ENCODE measurements at regions not wholly inside any gene's neighbourhood (a gene's known extent, or its start where the extent isn't known, plus 50 kb on each side); places are given as distances from the start of the nearest gene placed in this dataset.
"Not testable (repeated sequence)": the region's sequence is repeated elsewhere in the genome, so short reads cannot be mapped to it uniquely, and the experiment has no call there.

DNA sequence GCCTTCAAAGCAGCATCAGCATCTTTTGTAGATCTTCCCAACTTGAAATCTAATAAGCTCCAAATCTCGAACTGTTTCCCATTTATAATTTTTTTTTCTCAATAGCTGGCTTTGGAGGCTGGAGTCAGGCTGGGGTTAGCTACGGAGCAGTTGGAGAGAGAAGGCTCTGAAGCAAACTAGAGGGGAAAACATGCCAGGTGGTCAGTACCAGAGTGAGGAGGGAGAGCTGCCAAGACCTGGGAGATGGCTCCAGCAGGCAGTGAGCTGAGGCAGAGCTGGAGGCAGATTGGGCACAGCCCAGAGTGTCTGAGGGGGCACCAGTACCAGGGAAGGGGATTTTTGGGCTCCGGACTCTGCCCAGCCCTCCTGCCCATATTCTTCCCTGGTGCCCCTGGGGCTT, 311.2 kb downstream of the RPLP1 start:
- ATAC-seq (ENCODE audit: insufficient number of reproducible peaks, low FRiP score, low read depth) (no peak), DNase-seq (ENCODE audit: low spot score) (no peak)
- H3K36me3 ChIP-seq: no peaks in the 10 kb centered on the region
- H3K4me3 ChIP-seq: no peak overlapping the region
- H3K9me3 ChIP-seq: no peaks in the 10 kb centered on the region
- TF ChIP-seq, protein P1, sequence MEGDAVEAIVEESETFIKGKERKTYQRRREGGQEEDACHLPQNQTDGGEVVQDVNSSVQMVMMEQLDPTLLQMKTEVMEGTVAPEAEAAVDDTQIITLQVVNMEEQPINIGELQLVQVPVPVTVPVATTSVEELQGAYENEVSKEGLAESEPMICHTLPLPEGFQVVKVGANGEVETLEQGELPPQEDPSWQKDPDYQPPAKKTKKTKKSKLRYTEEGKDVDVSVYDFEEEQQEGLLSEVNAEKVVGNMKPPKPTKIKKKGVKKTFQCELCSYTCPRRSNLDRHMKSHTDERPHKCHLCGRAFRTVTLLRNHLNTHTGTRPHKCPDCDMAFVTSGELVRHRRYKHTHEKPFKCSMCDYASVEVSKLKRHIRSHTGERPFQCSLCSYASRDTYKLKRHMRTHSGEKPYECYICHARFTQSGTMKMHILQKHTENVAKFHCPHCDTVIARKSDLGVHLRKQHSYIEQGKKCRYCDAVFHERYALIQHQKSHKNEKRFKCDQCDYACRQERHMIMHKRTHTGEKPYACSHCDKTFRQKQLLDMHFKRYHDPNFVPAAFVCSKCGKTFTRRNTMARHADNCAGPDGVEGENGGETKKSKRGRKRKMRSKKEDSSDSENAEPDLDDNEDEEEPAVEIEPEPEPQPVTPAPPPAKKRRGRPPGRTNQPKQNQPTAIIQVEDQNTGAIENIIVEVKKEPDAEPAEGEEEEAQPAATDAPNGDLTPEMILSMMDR (IDR thresholded peaks at IDR 0.05): no peak
- no peak overlapping the region for H3K27ac ChIP-seq
- no peaks in the 10 kb centered on the region for H3K27me3 ChIP-seq (replicated peaks; ENCODE audit: insufficient read depth)
- H3K4me1 ChIP-seq (ENCODE audit: control insufficient read depth in 1 of 2, low read depth in 2 of 2): peaks cover 4 to 14% of the 10 kb centered on the region in 2 donors

DNA sequence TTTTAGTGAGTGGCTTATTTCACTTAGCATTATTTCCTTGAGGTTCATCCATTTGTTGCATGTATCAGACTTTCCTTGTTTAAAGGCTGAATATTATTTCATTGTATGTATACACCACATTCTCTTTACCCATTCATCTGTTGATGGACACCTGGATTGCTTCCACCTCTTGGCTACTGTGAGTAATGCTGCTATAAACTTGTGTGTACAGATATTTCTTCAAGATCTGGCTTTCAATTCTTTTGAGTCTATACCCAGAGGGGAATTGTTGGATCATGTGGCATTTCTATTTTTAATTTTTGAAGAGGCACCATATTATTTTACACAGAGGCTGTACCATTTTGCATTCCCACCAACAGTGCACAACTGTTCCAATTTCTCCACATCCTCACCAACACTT, 313.5 kb downstream of the RPLP1 start:
- Histone ChIP-seq H3K4me3 (no peak overlapping the region), H3K27ac (no peak overlapping the region), H3K4me1 (ENCODE audit: control insufficient read depth in 1 of 2, low read depth in 2 of 2) (peaks cover 0 to 4% of the 10 kb centered on the region in 2 donors), H3K27me3 (replicated peaks; ENCODE audit: insufficient read depth) (no peaks in the 10 kb centered on the region), H3K36me3 (no peaks in the 10 kb centered on the region), H3K9me3 (no peaks in the 10 kb centered on the region)
- TF ChIP-seq, protein P1 (IDR thresholded peaks at IDR 0.05): no peak
- ATAC-seq (ENCODE audit: insufficient number of reproducible peaks, low FRiP score, low read depth) (no peak), DNase-seq (ENCODE audit: low spot score) (no peak)

DNA sequence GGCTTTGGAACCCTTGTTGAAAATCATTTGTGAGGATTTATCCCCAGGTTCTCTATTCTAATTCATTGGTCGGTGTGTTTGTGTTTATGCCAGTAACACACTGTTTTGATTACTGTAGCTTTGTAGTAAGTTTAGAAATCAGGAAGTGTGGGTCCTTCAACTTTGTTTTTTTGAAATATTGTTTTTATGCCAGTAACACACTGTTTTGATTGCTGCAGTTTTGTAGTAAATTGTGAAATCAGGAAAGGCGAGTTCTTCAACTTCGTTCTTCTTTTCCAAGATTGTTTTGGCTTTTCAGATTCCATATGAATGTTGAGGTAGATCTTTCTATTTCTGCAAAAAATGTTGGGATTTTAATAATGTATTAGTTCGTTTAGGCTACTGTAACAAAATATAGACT, 314.6 kb downstream of the RPLP1 start:
- ATAC-seq (ENCODE audit: insufficient number of reproducible peaks, low FRiP score, low read depth): no peak
- no peaks in the 10 kb centered on the region for H3K4me1 ChIP-seq (ENCODE audit: control insufficient read depth in 1 of 2, low read depth in 2 of 2)

DNA sequence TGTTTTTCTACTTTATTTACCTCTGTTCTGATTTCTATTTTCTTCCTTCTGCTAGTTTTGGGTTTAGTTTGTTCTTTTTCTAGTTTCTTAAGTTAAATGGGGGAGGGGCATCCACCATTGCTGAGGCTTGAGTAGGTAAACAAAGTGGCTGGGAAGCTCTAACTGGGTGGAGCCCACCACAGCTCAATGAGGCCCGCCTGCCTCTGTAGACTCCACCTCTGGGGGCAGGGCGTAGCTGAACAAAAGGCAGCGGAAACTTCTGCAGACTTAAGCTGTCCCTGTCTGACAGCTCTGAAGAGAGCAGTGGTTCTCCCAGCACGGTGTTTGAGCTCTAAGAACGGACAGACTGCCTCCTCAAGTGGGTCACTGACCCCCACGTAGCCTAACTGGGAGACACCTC, 316.7 kb downstream of the RPLP1 start:
- H3K27me3 ChIP-seq (replicated peaks; ENCODE audit: insufficient read depth); H3K4me1 ChIP-seq (ENCODE audit: control insufficient read depth in 1 of 2, low read depth in 2 of 2); DNase-seq (ENCODE audit: low spot score); H3K36me3 ChIP-seq; H3K9me3 ChIP-seq; H3K27ac ChIP-seq; H3K4me3 ChIP-seq; ATAC-seq (ENCODE audit: insufficient number of reproducible peaks, low FRiP score, low read depth): not testable (repeated sequence)

More for the DNA sequence above, 314.6 kb downstream of the RPLP1 start:
- no peaks in the 10 kb centered on the region for H3K9me3 ChIP-seq
- no peak for DNase-seq (ENCODE audit: low spot score)
- no peak overlapping the region for H3K27ac ChIP-seq
- TF ChIP-seq, protein P1 (IDR thresholded peaks at IDR 0.05): no peak
- H3K27me3 ChIP-seq (replicated peaks; ENCODE audit: insufficient read depth): no peaks in the 10 kb centered on the region
- H3K36me3 ChIP-seq: no peaks in the 10 kb centered on the region
- H3K4me3 ChIP-seq: no peak overlapping the region

DNA sequence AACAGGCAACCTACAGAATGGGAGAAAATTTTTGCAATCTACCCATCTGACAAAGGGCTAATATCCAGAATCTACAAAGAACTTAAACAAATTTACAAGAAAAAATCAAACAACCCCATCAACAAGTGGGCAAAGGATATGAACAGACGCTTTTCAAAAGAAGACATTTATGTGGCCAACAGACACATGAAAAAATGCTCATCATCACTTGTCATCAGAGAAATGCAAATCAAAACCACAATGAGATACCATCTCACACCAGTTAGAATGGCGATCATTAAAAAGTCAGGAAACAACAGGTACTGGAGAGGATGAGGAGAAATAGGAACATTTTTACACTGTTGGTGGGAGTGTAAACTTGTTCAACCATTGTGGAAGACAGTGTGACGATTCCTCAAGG, 321.6 kb downstream of the RPLP1 start:
- not testable (repeated sequence) for DNase-seq (ENCODE audit: low spot score); H3K36me3 ChIP-seq; H3K27ac ChIP-seq; H3K9me3 ChIP-seq; H3K4me1 ChIP-seq (ENCODE audit: control insufficient read depth in 1 of 2, low read depth in 2 of 2); H3K4me3 ChIP-seq; ATAC-seq (ENCODE audit: insufficient number of reproducible peaks, low FRiP score, low read depth); H3K27me3 ChIP-seq (replicated peaks; ENCODE audit: insufficient read depth)

DNA sequence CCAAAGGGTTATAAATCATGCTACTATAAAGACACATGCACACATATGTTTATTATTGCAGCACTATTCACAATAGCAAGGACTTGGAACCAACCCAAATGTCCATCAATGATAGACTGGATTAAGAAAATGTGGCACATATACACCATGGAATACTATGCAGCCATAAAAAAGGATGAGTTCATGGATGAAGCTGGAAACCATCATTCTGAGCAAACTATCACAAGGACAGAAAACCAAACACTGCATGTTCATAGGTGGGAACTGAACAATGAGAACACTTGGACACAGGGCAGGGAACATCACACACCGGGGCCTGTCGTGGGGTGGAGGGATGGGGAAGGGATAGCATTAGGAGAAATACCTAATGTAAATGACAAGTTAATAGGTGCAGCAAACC, 322.1 kb downstream of the RPLP1 start:
- ATAC-seq (ENCODE audit: insufficient number of reproducible peaks, low FRiP score, low read depth); H3K4me1 ChIP-seq (ENCODE audit: control insufficient read depth in 1 of 2, low read depth in 2 of 2); H3K27ac ChIP-seq; H3K4me3 ChIP-seq; H3K9me3 ChIP-seq; DNase-seq (ENCODE audit: low spot score); H3K27me3 ChIP-seq (replicated peaks; ENCODE audit: insufficient read depth); H3K36me3 ChIP-seq: not testable (repeated sequence)

DNA sequence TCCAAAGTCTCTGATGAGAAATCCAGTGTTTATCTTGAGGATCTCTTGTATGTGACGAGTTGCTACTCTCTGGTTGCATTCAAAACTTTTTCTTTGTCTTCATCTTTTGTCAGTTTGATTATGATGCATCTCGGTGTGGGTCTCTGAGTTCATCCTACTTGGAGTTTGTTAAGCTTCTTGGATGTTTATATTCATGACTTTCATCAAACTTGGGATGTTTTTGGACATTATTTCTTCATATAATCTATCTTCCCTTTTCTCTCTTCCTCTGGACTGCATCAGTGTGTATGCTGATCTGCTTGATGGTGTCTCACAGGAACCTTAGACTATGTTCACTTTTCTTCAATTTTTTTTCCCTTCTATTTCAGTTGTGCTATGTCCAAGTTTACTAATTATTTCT, 320.4 kb downstream of the TLE3 start:
- Histone ChIP-seq H3K27ac (no peak overlapping the region), H3K4me3 (no peak overlapping the region), H3K27me3 (replicated peaks; ENCODE audit: insufficient read depth) (no peaks in the 10 kb centered on the region), H3K9me3 (peaks cover 3% of the 10 kb centered on the region), H3K4me1 (ENCODE audit: control insufficient read depth in 1 of 2, low read depth in 2 of 2) (no peaks in the 10 kb centered on the region), H3K36me3 (no peaks in the 10 kb centered on the region)
- ATAC-seq (ENCODE audit: insufficient number of reproducible peaks, low FRiP score, low read depth) (no peak), DNase-seq (ENCODE audit: low spot score) (no peak)
- TF ChIP-seq, protein P1 (IDR thresholded peaks at IDR 0.05): no peak
